Mammary epithelial cell (primary cell): ENCODE measurements at regions not wholly inside any gene's neighbourhood (a gene's known extent, or its start where the extent isn't known, plus 50 kb on each side); places are given as distances from the start of the nearest gene placed in this dataset.

Experiments
- EZH2 ChIP-seq: IDR thresholded peaks from 2 replicates; pipeline ENCODE4 v1.6.1; 2012; ENCODE audit warnings: low read length, inconsistent platforms, borderline replicate concordance
- TF ChIP-seq, protein P1 (sequence below), 2 donors: IDR thresholded peaks in 1 of 2; conservative IDR thresholded peaks in 1 of 2; 2 replicates each; pipeline ENCODE4 v1.5.1; 2011 to 2012; ENCODE audit warnings: inconsistent platforms in 2 of 2, low read length in 2 of 2, mild to moderate bottlenecking in 2 of 2, control low read depth in 1 of 2, low read depth in 1 of 2; ENCODE audit not compliant: insufficient read depth in 1 of 2; ENCODE audit errors: extremely low read depth in 1 of 2

DNA sequence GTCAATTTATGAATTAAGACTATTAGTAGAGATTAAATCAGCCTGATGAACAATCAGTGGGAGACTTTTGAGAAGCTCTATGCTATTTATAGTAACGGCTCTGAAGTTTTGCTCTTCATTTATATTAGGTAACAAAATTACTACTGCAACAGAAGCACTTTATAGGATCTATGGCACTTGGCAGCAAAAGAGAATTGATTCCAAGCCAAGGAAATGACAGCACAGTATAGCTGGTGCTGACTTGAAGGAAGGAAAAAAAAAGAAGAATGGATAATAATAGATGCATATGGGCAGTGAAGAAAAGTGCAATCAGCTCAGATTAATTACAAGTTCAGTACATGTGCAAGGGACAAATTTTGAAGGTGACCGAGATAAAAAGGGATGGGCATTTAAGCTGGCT, 228.2 kb upstream of the PPFIA2 start:
- TF ChIP-seq, protein P1, sequence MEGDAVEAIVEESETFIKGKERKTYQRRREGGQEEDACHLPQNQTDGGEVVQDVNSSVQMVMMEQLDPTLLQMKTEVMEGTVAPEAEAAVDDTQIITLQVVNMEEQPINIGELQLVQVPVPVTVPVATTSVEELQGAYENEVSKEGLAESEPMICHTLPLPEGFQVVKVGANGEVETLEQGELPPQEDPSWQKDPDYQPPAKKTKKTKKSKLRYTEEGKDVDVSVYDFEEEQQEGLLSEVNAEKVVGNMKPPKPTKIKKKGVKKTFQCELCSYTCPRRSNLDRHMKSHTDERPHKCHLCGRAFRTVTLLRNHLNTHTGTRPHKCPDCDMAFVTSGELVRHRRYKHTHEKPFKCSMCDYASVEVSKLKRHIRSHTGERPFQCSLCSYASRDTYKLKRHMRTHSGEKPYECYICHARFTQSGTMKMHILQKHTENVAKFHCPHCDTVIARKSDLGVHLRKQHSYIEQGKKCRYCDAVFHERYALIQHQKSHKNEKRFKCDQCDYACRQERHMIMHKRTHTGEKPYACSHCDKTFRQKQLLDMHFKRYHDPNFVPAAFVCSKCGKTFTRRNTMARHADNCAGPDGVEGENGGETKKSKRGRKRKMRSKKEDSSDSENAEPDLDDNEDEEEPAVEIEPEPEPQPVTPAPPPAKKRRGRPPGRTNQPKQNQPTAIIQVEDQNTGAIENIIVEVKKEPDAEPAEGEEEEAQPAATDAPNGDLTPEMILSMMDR (conservative IDR thresholded peaks at IDR 0.05 in 1 of 2, IDR thresholded peaks at IDR 0.05 in 1 of 2; ENCODE audit: extremely low read depth in 1 of 2, insufficient read depth in 1 of 2, low read depth in 1 of 2, low read length in 2 of 2), result no peak
- TF ChIP-seq EZH2, result no peak
